Chondrocyte (in vitro differentiated cells): ENCODE measurements at regions not wholly inside any gene's neighbourhood (a gene's known extent, or its start where the extent isn't known, plus 50 kb on each side); places are given as distances from the start of the nearest gene placed in this dataset.

Source experiments
- DNase-seq: peaks from one replicate; pipeline ENCODE4 v3.0.0; 2021; ENCODE audit warnings: mixed read lengths, low spot score
- H3K27ac Mint-ChIP-seq: one replicate; pipeline ENCODE4 v1.8.0; 2021; ENCODE audit warnings: mild to moderate bottlenecking, moderate library complexity, mixed read lengths; ENCODE audit not compliant: unreplicated experiment
- H3K27me3 Mint-ChIP-seq: 2 replicates; pipeline ENCODE4 v1.8.0; 2021; ENCODE audit warnings: low read depth, mixed read lengths
- H3K36me3 Mint-ChIP-seq: 2 replicates; pipeline ENCODE4 v1.8.0; 2021; ENCODE audit warnings: low read depth, mixed read lengths
- H3K4me1 Mint-ChIP-seq: 2 replicates; pipeline ENCODE4 v1.8.0; 2021; ENCODE audit warnings: low read depth, mild to moderate bottlenecking, mixed read lengths
- H3K4me3 Mint-ChIP-seq: one replicate; pipeline ENCODE4 v1.8.0; 2021; ENCODE audit warnings: mild to moderate bottlenecking, moderate library complexity, mixed read lengths; ENCODE audit not compliant: unreplicated experiment
- H3K9me3 Mint-ChIP-seq: 2 replicates; pipeline ENCODE4 v1.8.0; 2021; ENCODE audit warnings: low read depth, mixed read lengths
- CTCF ChIP-seq: fragments of 200-600 bp; sonication (generic); IDR thresholded peaks from 2 replicates; pipeline ENCODE4 v1.5.0; 2021; ENCODE audit warnings: antibody characterized with exemption, mild to moderate bottlenecking, moderate library complexity

- DNase-seq, result no peak
- no peak overlapping the region for H3K27ac Mint-ChIP-seq
Measured at GRCh38 chr9:14393418-14393817, 79.5 kb upstream of the NFIB start.

GRCh38 chr9:14391620-14392019 is 77.7 kb upstream of the NFIB start:
- H3K9me3 Mint-ChIP-seq, result peaks cover 11% of the 10 kb centered on the region
- no peak overlapping the region for H3K27ac Mint-ChIP-seq
- H3K27me3 Mint-ChIP-seq, result no peaks in the 10 kb centered on the region
- H3K4me3 Mint-ChIP-seq, result no peak overlapping the region
- no peak for DNase-seq
- TF ChIP-seq CTCF, result no peak
- peaks cover 4% of the 10 kb centered on the region for H3K36me3 Mint-ChIP-seq
- no peaks in the 10 kb centered on the region for H3K4me1 Mint-ChIP-seq

More at GRCh38 chr9:14393418-14393817, 79.5 kb upstream of the NFIB start:
- Mint-ChIP-seq H3K27me3 (no peaks in the 10 kb centered on the region), H3K4me1 (no peaks in the 10 kb centered on the region), H3K9me3 (peaks cover 11% of the 10 kb centered on the region), H3K36me3 (peaks cover 4% of the 10 kb centered on the region), H3K4me3 (no peak overlapping the region)
- TF ChIP-seq CTCF, result no peak

- Mint-ChIP-seq H3K4me3 (no peak overlapping the region), H3K27ac (no peak overlapping the region), H3K36me3 (peaks cover 4% of the 10 kb centered on the region), H3K9me3 (peaks cover 11% of the 10 kb centered on the region), H3K27me3 (no peaks in the 10 kb centered on the region), H3K4me1 (no peaks in the 10 kb centered on the region)
- no peak for TF ChIP-seq CTCF
- DNase-seq, result no peak
Measured at GRCh38 chr9:14389657-14390056, 75.7 kb upstream of the NFIB start.

GRCh38 chr9:14389146-14389545 is 75.2 kb upstream of the NFIB start:
- peaks cover 1% of the 10 kb centered on the region for H3K4me1 Mint-ChIP-seq
- no peak for TF ChIP-seq CTCF
- no peak overlapping the region for H3K27ac Mint-ChIP-seq
- peaks cover 11% of the 10 kb centered on the region for H3K9me3 Mint-ChIP-seq
- DNase-seq, result no peak
- H3K4me3 Mint-ChIP-seq, result no peak overlapping the region
- H3K36me3 Mint-ChIP-seq, result peaks cover 4% of the 10 kb centered on the region
- no peaks in the 10 kb centered on the region for H3K27me3 Mint-ChIP-seq

GRCh38 chr9:14383773-14384172 is 69.8 kb upstream of the NFIB start:
- no peak for TF ChIP-seq CTCF
- H3K4me1 Mint-ChIP-seq, result peaks cover 9% of the 10 kb centered on the region

More at GRCh38 chr9:14383773-14384172, 69.8 kb upstream of the NFIB start:
- Mint-ChIP-seq H3K4me3 (no peak overlapping the region), H3K27me3 (no peaks in the 10 kb centered on the region), H3K9me3 (no peaks in the 10 kb centered on the region), H3K36me3 (no peaks in the 10 kb centered on the region), H3K27ac (no peak overlapping the region)
- DNase-seq, result no peak
